SK-N-SH treated with all-trans-retinoic acid at 6 μM for 48 hours (cell line): ENCODE measurements at regions not wholly inside any gene's neighbourhood (a gene's known extent, or its start where the extent isn't known, plus 50 kb on each side); places are given as distances from the start of the nearest gene placed in this dataset.

ENCODE experiments used
- BACH2 ChIP-seq: fragments of 250-450 bp; sonication (Bioruptor Pico); IDR thresholded peaks from 2 replicates; pipeline ENCODE4 v1.9.0; 2021; ENCODE audit warnings: mild to moderate bottlenecking, borderline replicate concordance
- ESRRG ChIP-seq: fragments of 250-450 bp; sonication (Bioruptor Pico); IDR thresholded peaks from 2 replicates; pipeline ENCODE4 v1.6.1; 2021; ENCODE audit warnings: mild to moderate bottlenecking
- ISL1 ChIP-seq: fragments of 250-450 bp; sonication (Bioruptor Pico); IDR thresholded peaks from 2 replicates; pipeline ENCODE4 v2.1.2; 2022; ENCODE audit warnings: mild to moderate bottlenecking, moderate library complexity
- PATZ1 ChIP-seq: fragments of 250-450 bp; sonication (Bioruptor Pico); IDR thresholded peaks from 2 replicates; pipeline ENCODE4 v1.8.0; 2020; ENCODE audit warnings: mild to moderate bottlenecking, moderate library complexity, borderline replicate concordance
- POU6F1 ChIP-seq: fragments of 250-450 bp; sonication (Bioruptor Pico); IDR thresholded peaks from 2 replicates; pipeline ENCODE4 v1.8.0; 2021; ENCODE audit warnings: low read depth, mild to moderate bottlenecking, moderate library complexity, borderline replicate concordance
- TCF4 ChIP-seq: fragments of 250-450 bp; sonication (Bioruptor Pico); IDR thresholded peaks from 2 replicates; pipeline ENCODE4 v1.8.0; 2021; ENCODE audit warnings: mild to moderate bottlenecking, moderate library complexity, borderline replicate concordance
- ZC3H10 ChIP-seq: fragments of 250-450 bp; sonication (Bioruptor Pico); IDR thresholded peaks from 2 replicates; pipeline ENCODE4 v1.5.1; 2021; ENCODE audit warnings: mild to moderate bottlenecking, moderate library complexity
- ZFP3 ChIP-seq: fragments of 250-450 bp; sonication (Bioruptor Pico); IDR thresholded peaks from 2 replicates; pipeline ENCODE4 v1.5.0; 2020; ENCODE audit warnings: mild to moderate bottlenecking, moderate library complexity
- ZFP30 ChIP-seq: fragments of 450-650 bp; formaldehyde crosslinking; IDR thresholded peaks from 2 replicates; pipeline ENCODE4 v1.5.0; 2022; ENCODE audit warnings: mild to moderate bottlenecking, moderate library complexity

- TF ChIP-seq POU6F1 (no peak), BACH2 (CRISPR knock-in tag) (no peak), ZFP30 (CRISPR knock-in tag) (no peak), PATZ1 (CRISPR knock-in tag) (no peak), ISL1 (CRISPR knock-in tag) (no peak), ZC3H10 (no peak), ESRRG (CRISPR knock-in tag) (no peak), TCF4 (CRISPR knock-in tag) (no peak), ZFP3 (no peak)
Observed at GRCh38 chr1:96183928-96184327, 537.7 kb upstream of the PTBP2 start.
